ENCODE measurements at regions not wholly inside any gene's neighbourhood (a gene's known extent, or its start where the extent isn't known, plus 50 kb on each side); places are given as distances from the start of the nearest gene placed in this dataset.
A peak's percentile ranks its signal among the peaks of the same experiment; 100 is the strongest.
"Not testable (repeated sequence)": the region's sequence is repeated elsewhere in the genome, so short reads cannot be mapped to it uniquely, and the experiment has no call there.

GRCh38 chr4:101660607-101661006 is 129.9 kb upstream of the BANK1 start:
- no peak for ATAC-seq (replicated peaks in 6 of 8)
- H3K4me1 ChIP-seq (replicated peaks in 1 of 2) = no peaks in the 10 kb centered on the region
- in situ Hi-C loops (cut with MboI; ENCODE audit: low pct_unique_long_range_greater_than_20kb in 2 of 9, low sequenced_read_pairs in 9 of 9, unreplicated experiment in 9 of 9) = no loop called here
- 0% methylated on average over 1 of the region's 1 CpG for WGBS, 10 experiments
- H3K4me3 ChIP-seq = no peak overlapping the region
- H3K27ac ChIP-seq = no peak overlapping the region

- Histone ChIP-seq H3K4me1 (replicated peaks in 1 of 2) (no peaks in the 10 kb centered on the region), H3K27ac (no peak overlapping the region), H3K4me3 (no peak overlapping the region)
- 0 to 63% (median 57%) methylated on average over 1 of the region's 1 CpG; no CpG with 5 or more reads in 5 of the 10 experiments for WGBS, 10 experiments
- in situ Hi-C loops (cut with MboI; ENCODE audit: low pct_unique_long_range_greater_than_20kb in 2 of 9, low sequenced_read_pairs in 9 of 9, unreplicated experiment in 9 of 9) = no loop called here
- ATAC-seq (replicated peaks in 6 of 8) = peak in 2 of 8 experiments; percentile 38 to 50
Observed at GRCh38 chr4:101655857-101656256, 134.7 kb upstream of the BANK1 start.

- Histone ChIP-seq H3K4me3 (no peak overlapping the region), H3K27ac (no peak overlapping the region), H3K4me1 (replicated peaks in 1 of 2) (no peaks in the 10 kb centered on the region)
- in situ Hi-C loops (cut with MboI; ENCODE audit: low pct_unique_long_range_greater_than_20kb in 2 of 9, low sequenced_read_pairs in 9 of 9, unreplicated experiment in 9 of 9) = no loop called here
- no peak for ATAC-seq (replicated peaks in 6 of 8)
- WGBS, 10 experiments = 91 to 100% (median 100%) methylated on average over 1 to 2 of the region's 2 CpGs; no CpG with 5 or more reads in 2 of the 10 experiments
Observed at GRCh38 chr4:101655005-101655404, 135.5 kb upstream of the BANK1 start.

GRCh38 chr4:101651778-101652177 is 138.8 kb upstream of the BANK1 start:
- no peak overlapping the region for H3K27ac ChIP-seq
- ATAC-seq (replicated peaks in 6 of 8) = peak in 1 of 8 experiments; percentile 12
- no peak overlapping the region for H3K4me3 ChIP-seq
- no peaks in the 10 kb centered on the region for H3K4me1 ChIP-seq (replicated peaks in 1 of 2)
- 0 to 92% (median 50%) methylated on average over 1 to 2 of the region's 3 CpGs; no CpG with 5 or more reads in 3 of the 10 experiments for WGBS, 10 experiments
- in situ Hi-C loops (cut with MboI; ENCODE audit: low pct_unique_long_range_greater_than_20kb in 2 of 9, low sequenced_read_pairs in 9 of 9, unreplicated experiment in 9 of 9) = no loop called here

- in situ Hi-C loops (cut with MboI; ENCODE audit: low pct_unique_long_range_greater_than_20kb in 2 of 9, low sequenced_read_pairs in 9 of 9, unreplicated experiment in 9 of 9) = no loop called here
- H3K27ac ChIP-seq = no peak overlapping the region
- WGBS, 10 experiments = 62 to 100% (median 86%) methylated on average over 1 to 3 of the region's 3 CpGs; no CpG with 5 or more reads in 1 of the 10 experiments
- H3K4me3 ChIP-seq = no peak overlapping the region
- peak in 3 of 8 experiments; percentile 53 to 57 (median 53) for ATAC-seq (replicated peaks in 6 of 8)
- no peaks in the 10 kb centered on the region for H3K4me1 ChIP-seq (replicated peaks in 1 of 2)
Observed at GRCh38 chr4:101649790-101650515, 140.6 kb upstream of the BANK1 start.

GRCh38 chr4:101647710-101648034 is 142.9 kb upstream of the BANK1 start:
- in situ Hi-C loops (cut with MboI; ENCODE audit: low pct_unique_long_range_greater_than_20kb in 2 of 9, low sequenced_read_pairs in 9 of 9, unreplicated experiment in 9 of 9) = no loop called here
- Histone ChIP-seq H3K27ac (no peak overlapping the region), H3K4me1 (replicated peaks in 1 of 2) (no peaks in the 10 kb centered on the region), H3K4me3 (no peak overlapping the region)
- no peak for ATAC-seq (replicated peaks in 6 of 8)

GRCh38 chr4:101644516-101644915 is 146.0 kb upstream of the BANK1 start:
- no peak overlapping the region for H3K4me3 ChIP-seq
- no peak for ATAC-seq (replicated peaks in 6 of 8)
- 60 to 100% (median 100%) methylated on average over 1 of the region's 1 CpG; no CpG with 5 or more reads in 7 of the 10 experiments for WGBS, 10 experiments
- H3K4me1 ChIP-seq (replicated peaks in 1 of 2) = no peaks in the 10 kb centered on the region
- H3K27ac ChIP-seq = no peak overlapping the region
- in situ Hi-C loops (cut with MboI; ENCODE audit: low pct_unique_long_range_greater_than_20kb in 2 of 9, low sequenced_read_pairs in 9 of 9, unreplicated experiment in 9 of 9) = no loop called here

- Histone ChIP-seq H3K4me1 (replicated peaks in 1 of 2) (no peaks in the 10 kb centered on the region), H3K4me3 (no peak overlapping the region), H3K27ac (no peak overlapping the region)
- ATAC-seq (replicated peaks in 6 of 8) = peak in 3 of 8 experiments; percentile 98
- in situ Hi-C loops (cut with MboI; ENCODE audit: low pct_unique_long_range_greater_than_20kb in 2 of 9, low sequenced_read_pairs in 9 of 9, unreplicated experiment in 9 of 9) = no loop called here
- 0 to 100% (median 79%) methylated on average over 1 to 2 of the region's 2 CpGs; no CpG with 5 or more reads in 1 of the 10 experiments for WGBS, 10 experiments
Observed at GRCh38 chr4:101643186-101643837, 147.2 kb upstream of the BANK1 start.

GRCh38 chr4:101632766-101633165 is 157.8 kb upstream of the BANK1 start:
- H3K27ac ChIP-seq; in situ Hi-C loops (cut with MboI; ENCODE audit: low pct_unique_long_range_greater_than_20kb in 2 of 9, low sequenced_read_pairs in 9 of 9, unreplicated experiment in 9 of 9); H3K4me3 ChIP-seq; ATAC-seq (replicated peaks in 6 of 8); H3K4me1 ChIP-seq (replicated peaks in 1 of 2): not testable (repeated sequence)
- WGBS, 10 experiments = 14 to 100% (median 80%) methylated on average over 1 to 3 of the region's 3 CpGs; no CpG with 5 or more reads in 2 of the 10 experiments

GRCh38 chr4:101630319-101630986 is 160.1 kb upstream of the BANK1 start:
- 11 to 98% (median 60%) methylated on average over 1 to 4 of the region's 4 CpGs; no CpG with 5 or more reads in 1 of the 10 experiments for WGBS, 10 experiments
- H3K4me3 ChIP-seq = no peak overlapping the region
- ATAC-seq (replicated peaks in 6 of 8) = no peak
- in situ Hi-C loops (cut with MboI; ENCODE audit: low pct_unique_long_range_greater_than_20kb in 2 of 9, low sequenced_read_pairs in 9 of 9, unreplicated experiment in 9 of 9) = no loop called here
- no peak overlapping the region for H3K27ac ChIP-seq
- no peaks in the 10 kb centered on the region for H3K4me1 ChIP-seq (replicated peaks in 1 of 2)

- Histone ChIP-seq H3K4me1 (replicated peaks in 1 of 2) (no peaks in the 10 kb centered on the region), H3K4me3 (no peak overlapping the region), H3K27ac (no peak overlapping the region)
- in situ Hi-C loops (cut with MboI; ENCODE audit: low pct_unique_long_range_greater_than_20kb in 2 of 9, low sequenced_read_pairs in 9 of 9, unreplicated experiment in 9 of 9) = no loop called here
- peak in 2 of 8 experiments; percentile 80 to 89 for ATAC-seq (replicated peaks in 6 of 8)
- WGBS, 10 experiments = 0 to 100% (median 75%) methylated on average over 1 to 2 of the region's 2 CpGs; no CpG with 5 or more reads in 2 of the 10 experiments
Observed at GRCh38 chr4:101621120-101621519, 169.4 kb upstream of the BANK1 start.

- Histone ChIP-seq H3K27ac (no peak overlapping the region), H3K4me3 (no peak overlapping the region), H3K4me1 (replicated peaks in 1 of 2) (no peaks in the 10 kb centered on the region)
- in situ Hi-C loops (cut with MboI; ENCODE audit: low pct_unique_long_range_greater_than_20kb in 2 of 9, low sequenced_read_pairs in 9 of 9, unreplicated experiment in 9 of 9) = no loop called here
- 29 to 100% (median 60%) methylated on average over 1 to 2 of the region's 2 CpGs; no CpG with 5 or more reads in 1 of the 10 experiments for WGBS, 10 experiments
- no peak for ATAC-seq (replicated peaks in 6 of 8)
Observed at GRCh38 chr4:101615652-101616051, 174.9 kb upstream of the BANK1 start.

GRCh38 chr4:101606989-101607388 is 183.5 kb upstream of the BANK1 start:
- 60 to 100% (median 92%) methylated on average over 1 to 3 of the region's 3 CpGs; no CpG with 5 or more reads in 1 of the 10 experiments for WGBS, 10 experiments
- H3K27ac ChIP-seq; H3K4me3 ChIP-seq; ATAC-seq (replicated peaks in 6 of 8); H3K4me1 ChIP-seq (replicated peaks in 1 of 2); in situ Hi-C loops (cut with MboI; ENCODE audit: low pct_unique_long_range_greater_than_20kb in 2 of 9, low sequenced_read_pairs in 9 of 9, unreplicated experiment in 9 of 9): not testable (repeated sequence)
